ENCODE measurements at regions not wholly inside any gene's neighbourhood (a gene's known extent, or its start where the extent isn't known, plus 50 kb on each side); places are given as distances from the start of the nearest gene placed in this dataset.

GRCh38 chr11:32279672-32280071, 155.7 kb downstream of the WT1 start:
- ATAC-seq: no peak
- CTCF ChIA-PET (ENCODE audit: low intra/inter-chr PET ratio, low total read pairs): no interaction called here
- H3K27me3 ChIP-seq (ENCODE audit: control insufficient read depth in 1 of 2, insufficient read depth in 2 of 2, low read length in 2 of 2): no peaks in the 10 kb centered on the region

GRCh38 chr11:32280339-32280738, 155.0 kb downstream of the WT1 start:
- in situ Hi-C loops (cut with HindIII; ENCODE audit: extremely low pct_ligation_motif_present, low pct_unique_long_range_greater_than_20kb): no loop called here
- intact Hi-C loops (cut with micrococcal nuclease; ENCODE audit: unreplicated experiment): no loop called here
- no peak for TF ChIP-seq ZNF24 (IDR thresholded peaks at IDR 0.05)
- TF ChIP-seq PREB (CRISPR knock-in tag; IDR thresholded peaks at IDR 0.05): no peak
- TF ChIP-seq EHMT2 (IDR thresholded peaks at IDR 0.05; ENCODE audit: borderline replicate concordance, low read depth, low read length): no peak
- no peak for TF ChIP-seq NR2F2 (IDR thresholded peaks at IDR 0.05; ENCODE audit: borderline replicate concordance, low read depth)
- H4K20me1 ChIP-seq (ENCODE audit: insufficient read depth, low read length): no peaks in the 10 kb centered on the region
- no peak for FAIRE-seq
- POLR2A ChIA-PET: no interaction called here
- no peak for ATAC-seq
- H2AFZ ChIP-seq (ENCODE audit: low read length): no peak overlapping the region
- H3K36me3 ChIP-seq (replicated peaks in 1 of 2; ENCODE audit: control insufficient read depth in 1 of 2, insufficient read depth in 2 of 2, low read length in 2 of 2): no peaks in the 10 kb centered on the region
- no peak overlapping the region for H3K27ac ChIP-seq (ENCODE audit: extremely low read length, insufficient read depth, low read length)
- H3K9me3 ChIP-seq (ENCODE audit: low read length): no peaks in the 10 kb centered on the region
- WGBS (ENCODE audit: low lambda C conversion rate): 0% methylated on average over 1 of the region's 1 CpG
- no peak overlapping the region for H3K4me3 ChIP-seq (replicated peaks in 1 of 3; ENCODE audit: insufficient read depth in 1 of 3, low read depth in 2 of 3, low read length in 3 of 3)
- CTCF ChIA-PET (ENCODE audit: low intra/inter-chr PET ratio, low total read pairs): no interaction called here
- H3K4me2 ChIP-seq (ENCODE audit: low read depth, low read length): no peak overlapping the region
- H3K9ac ChIP-seq (ENCODE audit: insufficient read depth, low read depth, low read length): no peak overlapping the region
- no peak for DNase-seq (ENCODE audit: low spot score)
- H3K27me3 ChIP-seq (ENCODE audit: control insufficient read depth in 1 of 2, insufficient read depth in 2 of 2, low read length in 2 of 2): no peaks in the 10 kb centered on the region
- no TSS peak for BruUV-seq (replicated peaks)
- no peaks in the 10 kb centered on the region for H3K79me2 ChIP-seq (ENCODE audit: insufficient read depth, low read length)
- H3K4me1 ChIP-seq (ENCODE audit: insufficient read depth, low read length): no peaks in the 10 kb centered on the region

More at GRCh38 chr11:32279672-32280071, 155.7 kb downstream of the WT1 start:
- no peaks in the 10 kb centered on the region for H3K4me1 ChIP-seq (ENCODE audit: insufficient read depth, low read length)
- H3K36me3 ChIP-seq (replicated peaks in 1 of 2; ENCODE audit: control insufficient read depth in 1 of 2, insufficient read depth in 2 of 2, low read length in 2 of 2): no peaks in the 10 kb centered on the region
- H4K20me1 ChIP-seq (ENCODE audit: insufficient read depth, low read length): no peaks in the 10 kb centered on the region
- no peaks in the 10 kb centered on the region for H3K9me3 ChIP-seq (ENCODE audit: low read length)
- intact Hi-C loops (cut with micrococcal nuclease; ENCODE audit: unreplicated experiment): no loop called here
- H3K27ac ChIP-seq (ENCODE audit: extremely low read length, insufficient read depth, low read length): no peak overlapping the region
- no peak for DNase-seq (ENCODE audit: low spot score)
- no peak overlapping the region for H2AFZ ChIP-seq (ENCODE audit: low read length)
- no peak overlapping the region for H3K4me2 ChIP-seq (ENCODE audit: low read depth, low read length)
- no peak for FAIRE-seq
- TF ChIP-seq ZNF12 (CRISPR knock-in tag; IDR thresholded peaks at IDR 0.05) (no peak), TCF12 (IDR thresholded peaks at IDR 0.05) (no peak), TCF12 (CRISPR knock-in tag; IDR thresholded peaks at IDR 0.05) (no peak), ZNF335 (CRISPR knock-in tag; IDR thresholded peaks at IDR 0.05) (no peak), DDIT3 (CRISPR knock-in tag; IDR thresholded peaks at IDR 0.05) (no peak), MYPOP (CRISPR knock-in tag; IDR thresholded peaks at IDR 0.05) (no peak)
- BruUV-seq (replicated peaks): no TSS peak
- WGBS (ENCODE audit: low lambda C conversion rate): 3% methylated on average over 3 of the region's 3 CpGs
- H3K79me2 ChIP-seq (ENCODE audit: insufficient read depth, low read length): no peaks in the 10 kb centered on the region
- in situ Hi-C loops (cut with HindIII; ENCODE audit: extremely low pct_ligation_motif_present, low pct_unique_long_range_greater_than_20kb): no loop called here
- H3K9ac ChIP-seq (ENCODE audit: insufficient read depth, low read depth, low read length): no peak overlapping the region
- POLR2A ChIA-PET: no interaction called here
- no peak overlapping the region for H3K4me3 ChIP-seq (replicated peaks in 1 of 3; ENCODE audit: insufficient read depth in 1 of 3, low read depth in 2 of 3, low read length in 3 of 3)
